Panc1 (cell line): ENCODE measurements at regions not wholly inside any gene's neighbourhood (a gene's known extent, or its start where the extent isn't known, plus 50 kb on each side); places are given as distances from the start of the nearest gene placed in this dataset.

Experiments
- ATAC-seq: fragments of 200-7000 bp; cut with Tn5 transposase; 2 replicates; pipeline ENCODE4 v1.9.1; 2020; ENCODE audit warnings: mild to moderate bottlenecking, moderate library complexity
- BruUV-seq: library from RNA; stranded (reverse); fragments of 400-500 nt; replicated peaks from 2 replicates; lab custom pipeline; 2021; lab: Mats Ljungman, UMichigan
- CTCF ChIA-PET: fragments of 300-600 bp; sonication (Branson Sonifier 250); formaldehyde crosslinking; loops from one replicate; lab custom pipeline; 2022; ENCODE audit warnings: antibody characterized with exemption; lab: Charles Lee
- POLR2A ChIA-PET: fragments of 300-600 bp; sonication (Branson Sonifier 250); formaldehyde crosslinking; loops from one replicate; lab custom pipeline; 2022; ENCODE audit warnings: antibody characterized with exemption; lab: Charles Lee
- DNase-seq: peaks from one replicate; pipeline ENCODE4 v3.0.0-alpha.2; 2010; ENCODE audit warnings: low read depth, low spot score
- H3K27ac ChIP-seq: 2 replicates; pipeline ENCODE4 v1.5.1; 2011; ENCODE audit warnings: mild to moderate bottlenecking, low read length, inconsistent platforms
- H3K27me3 ChIP-seq: fragments of 200-500 bp; sonication (Bioruptor generic); 2 replicates; pipeline ENCODE4 v1.6.0; 2014; ENCODE audit warnings: low read length, inconsistent platforms; ENCODE audit not compliant: control insufficient read depth, insufficient read depth
- H3K36me3 ChIP-seq: fragments of 200-500 bp; sonication (Bioruptor generic); 2 replicates; pipeline ENCODE4 v1.5.1; 2014; ENCODE audit warnings: inconsistent platforms, mild to moderate bottlenecking, low read length, moderate library complexity; ENCODE audit not compliant: control insufficient read depth, insufficient read depth
- H3K4me1 ChIP-seq: 2 replicates; pipeline ENCODE4 v1.5.1; 2011; ENCODE audit warnings: inconsistent platforms, mild to moderate bottlenecking, low read length, moderate library complexity; ENCODE audit not compliant: control insufficient read depth, insufficient read depth
- H3K4me3 ChIP-seq, 2 experiments: 2 replicates each; pipeline ENCODE4 v1.5.1; 2011 to 2012; ENCODE audit warnings: low read depth in 2 of 2, low read length in 2 of 2, mild to moderate bottlenecking in 2 of 2, inconsistent platforms in 1 of 2, moderate library complexity in 1 of 2
- H3K9me3 ChIP-seq: fragments of 200-500 bp; sonication (Bioruptor generic); 2 replicates; pipeline ENCODE4 v1.5.1; 2014; ENCODE audit warnings: low read depth, mild to moderate bottlenecking, inconsistent platforms, low read length, moderate library complexity; ENCODE audit not compliant: control insufficient read depth, insufficient read depth
- POLR2AphosphoS5 ChIP-seq: IDR thresholded peaks from 2 replicates; pipeline ENCODE4 v1.6.1; 2012; ENCODE audit warnings: mild to moderate bottlenecking, low read depth, low read length, moderate library complexity
- SIN3A ChIP-seq: IDR thresholded peaks from 2 replicates; pipeline ENCODE4 v1.6.1; 2012; ENCODE audit warnings: low read depth, mild to moderate bottlenecking, low read length, moderate library complexity, borderline replicate concordance; ENCODE audit not compliant: insufficient read depth
- TCF7L2 ChIP-seq: IDR thresholded peaks from 2 replicates; pipeline ENCODE4 v1.6.1; 2011; ENCODE audit warnings: mild to moderate bottlenecking, low read depth, low read length, inconsistent platforms
- in situ Hi-C: cut with HindIII; loops from 2 replicates; pipeline ENCODE4 v1.10.0; 2016; ENCODE audit warnings: low sequenced_read_pairs, low pct_unique_long_range_greater_than_20kb
- intact Hi-C: fragments of 100-400 bp; cut with micrococcal nuclease; formaldehyde crosslinking; loops from one replicate; pipeline ENCODE4 v1.10.0; 2022; ENCODE audit not compliant: unreplicated experiment
- TF ChIP-seq, protein P1 (sequence below), 2 experiments: IDR thresholded peaks; 2 replicates each; pipeline ENCODE4 v1.6.1; 2011 to 2012; ENCODE audit warnings: low read depth in 2 of 2, control low read depth in 1 of 2, low read length in 1 of 2, mild to moderate bottlenecking in 1 of 2, moderate library complexity in 1 of 2; ENCODE audit not compliant: insufficient read depth in 1 of 2
- TF ChIP-seq, protein P2 (sequence below): fragments of 450-650 bp; IDR thresholded peaks from 2 replicates; pipeline ENCODE4 v1.5.1; 2017; ENCODE audit warnings: mild to moderate bottlenecking

DNA sequence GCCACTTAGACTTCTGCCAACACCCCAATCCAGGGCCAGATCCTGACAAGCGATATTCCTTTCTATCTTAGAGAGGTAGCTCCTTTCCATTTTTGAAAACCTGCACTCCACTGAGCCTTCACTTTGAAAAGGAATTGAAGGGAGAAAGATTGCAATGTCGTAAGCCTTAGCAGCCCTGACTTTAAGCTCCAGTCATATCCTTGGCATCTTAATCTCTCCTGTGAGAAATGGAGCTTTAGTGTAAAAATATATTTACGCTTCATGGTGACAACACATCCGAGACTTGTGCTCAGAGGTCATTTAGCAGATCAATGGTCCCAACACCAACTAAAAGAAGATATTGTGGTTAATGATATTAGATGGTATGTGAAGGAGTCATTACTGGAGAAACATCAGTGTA lies 235.8 kb upstream of the MEX3C start:
- H3K36me3 ChIP-seq, result no peaks in the 10 kb centered on the region
- CTCF ChIA-PET, result interaction anchor here (0.6 kb wide), 1 partner anchor 24 kb away, joined by 4 read pairs; no protein-coding TSS in a partner anchor
- no peak for TF ChIP-seq POLR2AphosphoS5
- TF ChIP-seq, protein P1, sequence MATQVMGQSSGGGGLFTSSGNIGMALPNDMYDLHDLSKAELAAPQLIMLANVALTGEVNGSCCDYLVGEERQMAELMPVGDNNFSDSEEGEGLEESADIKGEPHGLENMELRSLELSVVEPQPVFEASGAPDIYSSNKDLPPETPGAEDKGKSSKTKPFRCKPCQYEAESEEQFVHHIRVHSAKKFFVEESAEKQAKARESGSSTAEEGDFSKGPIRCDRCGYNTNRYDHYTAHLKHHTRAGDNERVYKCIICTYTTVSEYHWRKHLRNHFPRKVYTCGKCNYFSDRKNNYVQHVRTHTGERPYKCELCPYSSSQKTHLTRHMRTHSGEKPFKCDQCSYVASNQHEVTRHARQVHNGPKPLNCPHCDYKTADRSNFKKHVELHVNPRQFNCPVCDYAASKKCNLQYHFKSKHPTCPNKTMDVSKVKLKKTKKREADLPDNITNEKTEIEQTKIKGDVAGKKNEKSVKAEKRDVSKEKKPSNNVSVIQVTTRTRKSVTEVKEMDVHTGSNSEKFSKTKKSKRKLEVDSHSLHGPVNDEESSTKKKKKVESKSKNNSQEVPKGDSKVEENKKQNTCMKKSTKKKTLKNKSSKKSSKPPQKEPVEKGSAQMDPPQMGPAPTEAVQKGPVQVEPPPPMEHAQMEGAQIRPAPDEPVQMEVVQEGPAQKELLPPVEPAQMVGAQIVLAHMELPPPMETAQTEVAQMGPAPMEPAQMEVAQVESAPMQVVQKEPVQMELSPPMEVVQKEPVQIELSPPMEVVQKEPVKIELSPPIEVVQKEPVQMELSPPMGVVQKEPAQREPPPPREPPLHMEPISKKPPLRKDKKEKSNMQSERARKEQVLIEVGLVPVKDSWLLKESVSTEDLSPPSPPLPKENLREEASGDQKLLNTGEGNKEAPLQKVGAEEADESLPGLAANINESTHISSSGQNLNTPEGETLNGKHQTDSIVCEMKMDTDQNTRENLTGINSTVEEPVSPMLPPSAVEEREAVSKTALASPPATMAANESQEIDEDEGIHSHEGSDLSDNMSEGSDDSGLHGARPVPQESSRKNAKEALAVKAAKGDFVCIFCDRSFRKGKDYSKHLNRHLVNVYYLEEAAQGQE (IDR thresholded peaks at IDR 0.05; ENCODE audit: insufficient read depth in 1 of 2, low read depth in 2 of 2, low read length in 1 of 2), result no peak
- ATAC-seq, result no peak
- no peak for DNase-seq
- H3K4me3 ChIP-seq, result no peak overlapping the region
- intact Hi-C loops (no loop called here), in situ Hi-C loops (no loop called here)
- no peaks in the 10 kb centered on the region; the same call in 1 of the 2 replicates for H3K27me3 ChIP-seq
- no peaks in the 10 kb centered on the region for H3K4me1 ChIP-seq
- no peaks in the 10 kb centered on the region for H3K9me3 ChIP-seq
- POLR2A ChIA-PET, result no interaction called here
- H3K27ac ChIP-seq, result no peak overlapping the region
- BruUV-seq, result no TSS peak

DNA sequence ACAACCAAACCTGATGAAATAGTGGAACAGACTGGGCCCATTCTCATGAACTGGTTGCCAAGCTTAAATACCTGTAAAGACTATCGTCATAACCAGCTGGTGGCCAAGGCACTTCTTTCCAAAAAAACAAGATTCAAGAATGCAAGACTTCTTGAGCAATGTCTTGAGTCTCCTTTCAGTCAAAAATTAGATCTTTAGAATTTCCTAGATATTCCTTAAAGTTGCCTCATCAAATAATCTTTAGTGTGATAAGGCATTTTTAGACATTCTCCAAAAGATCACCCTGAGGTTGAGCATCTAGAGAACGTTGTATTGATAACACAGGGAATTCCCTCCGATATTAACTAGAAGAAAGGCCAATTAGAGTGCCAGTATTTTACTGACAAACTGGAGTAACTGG lies 236.4 kb upstream of the MEX3C start:
- H3K4me1 ChIP-seq, result no peaks in the 10 kb centered on the region
- DNase-seq, result no peak
- no peak for TF ChIP-seq POLR2AphosphoS5
- TF ChIP-seq TCF7L2, result no peak
- TF ChIP-seq, protein P1 (IDR thresholded peaks at IDR 0.05; ENCODE audit: insufficient read depth in 1 of 2, low read depth in 2 of 2, low read length in 1 of 2), result no peak
- TF ChIP-seq, protein P2, sequence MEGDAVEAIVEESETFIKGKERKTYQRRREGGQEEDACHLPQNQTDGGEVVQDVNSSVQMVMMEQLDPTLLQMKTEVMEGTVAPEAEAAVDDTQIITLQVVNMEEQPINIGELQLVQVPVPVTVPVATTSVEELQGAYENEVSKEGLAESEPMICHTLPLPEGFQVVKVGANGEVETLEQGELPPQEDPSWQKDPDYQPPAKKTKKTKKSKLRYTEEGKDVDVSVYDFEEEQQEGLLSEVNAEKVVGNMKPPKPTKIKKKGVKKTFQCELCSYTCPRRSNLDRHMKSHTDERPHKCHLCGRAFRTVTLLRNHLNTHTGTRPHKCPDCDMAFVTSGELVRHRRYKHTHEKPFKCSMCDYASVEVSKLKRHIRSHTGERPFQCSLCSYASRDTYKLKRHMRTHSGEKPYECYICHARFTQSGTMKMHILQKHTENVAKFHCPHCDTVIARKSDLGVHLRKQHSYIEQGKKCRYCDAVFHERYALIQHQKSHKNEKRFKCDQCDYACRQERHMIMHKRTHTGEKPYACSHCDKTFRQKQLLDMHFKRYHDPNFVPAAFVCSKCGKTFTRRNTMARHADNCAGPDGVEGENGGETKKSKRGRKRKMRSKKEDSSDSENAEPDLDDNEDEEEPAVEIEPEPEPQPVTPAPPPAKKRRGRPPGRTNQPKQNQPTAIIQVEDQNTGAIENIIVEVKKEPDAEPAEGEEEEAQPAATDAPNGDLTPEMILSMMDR, result no peak
- TF ChIP-seq SIN3A, result no peak
- POLR2A ChIA-PET, result no interaction called here
- no peaks in the 10 kb centered on the region for H3K36me3 ChIP-seq
- no TSS peak for BruUV-seq
- in situ Hi-C loops (no loop called here), intact Hi-C loops (no loop called here)
- no peak overlapping the region for H3K27ac ChIP-seq
- CTCF ChIA-PET, result no interaction called here
- H3K27me3 ChIP-seq, result no peaks in the 10 kb centered on the region; the same call in 1 of the 2 replicates
- H3K4me3 ChIP-seq, result no peak overlapping the region
- no peak for ATAC-seq
- no peaks in the 10 kb centered on the region for H3K9me3 ChIP-seq
